IPS DF 4.7 (cell line): ENCODE measurements at regions not wholly inside any gene's neighbourhood (a gene's known extent, or its start where the extent isn't known, plus 50 kb on each side); places are given as distances from the start of the nearest gene placed in this dataset.

ENCODE experiments used
- DNase-seq: peaks from one replicate; pipeline ENCODE4 v3.0.0-alpha.2; 2013; ENCODE audit warnings: low spot score; ENCODE audit errors: extremely low read depth

GRCh38 chr20:24070679-24071078 is 82.1 kb upstream of the GGTLC1 start:
- no peak for DNase-seq

GRCh38 chr20:24066076-24066700 is 77.6 kb upstream of the GGTLC1 start:
- DNase-seq: no peak

GRCh38 chr20:24064915-24065314 is 76.3 kb upstream of the GGTLC1 start:
- no peak for DNase-seq

GRCh38 chr20:24064092-24064491 is 75.5 kb upstream of the GGTLC1 start:
- DNase-seq: no peak

- DNase-seq: no peak
These were observed 74.5 kb upstream of the GGTLC1 start for GRCh38 chr20:24063100-24063499.

GRCh38 chr20:24060851-24061590 is 72.4 kb upstream of the GGTLC1 start:
- DNase-seq: no peak

- DNase-seq: no peak
These were observed 70.6 kb upstream of the GGTLC1 start for GRCh38 chr20:24059174-24059573.

GRCh38 chr20:24056491-24056890 is 67.9 kb upstream of the GGTLC1 start:
- DNase-seq: no peak

- no peak for DNase-seq
These were observed 64.2 kb upstream of the GGTLC1 start for GRCh38 chr20:24052599-24053275.

- DNase-seq: no peak
These were observed 62.6 kb upstream of the GGTLC1 start for GRCh38 chr20:24051160-24051559.

- no peak for DNase-seq
These were observed 61.5 kb upstream of the GGTLC1 start for GRCh38 chr20:24050119-24050518.

GRCh38 chr20:24049081-24049480 is 60.5 kb upstream of the GGTLC1 start:
- no peak for DNase-seq

GRCh38 chr20:24048024-24048611 is 59.5 kb upstream of the GGTLC1 start:
- DNase-seq: no peak

- DNase-seq: no peak
These were observed 58.3 kb upstream of the GGTLC1 start for GRCh38 chr20:24046888-24047287.

GRCh38 chr20:24045621-24046318 is 57.2 kb upstream of the GGTLC1 start:
- DNase-seq: no peak

GRCh38 chr20:24043294-24043693 is 54.7 kb upstream of the GGTLC1 start:
- DNase-seq: no peak

- no peak for DNase-seq
These were observed 54.1 kb upstream of the GGTLC1 start for GRCh38 chr20:24042646-24043045.

- DNase-seq: no peak
These were observed 52.4 kb upstream of the GGTLC1 start for GRCh38 chr20:24040896-24041459.

- no peak for DNase-seq
These were observed 50.6 kb upstream of the GGTLC1 start for GRCh38 chr20:24039196-24039595.
